ENCODE measurements at regions not wholly inside any gene's neighbourhood (a gene's known extent, or its start where the extent isn't known, plus 50 kb on each side); places are given as distances from the start of the nearest gene placed in this dataset.

DNA sequence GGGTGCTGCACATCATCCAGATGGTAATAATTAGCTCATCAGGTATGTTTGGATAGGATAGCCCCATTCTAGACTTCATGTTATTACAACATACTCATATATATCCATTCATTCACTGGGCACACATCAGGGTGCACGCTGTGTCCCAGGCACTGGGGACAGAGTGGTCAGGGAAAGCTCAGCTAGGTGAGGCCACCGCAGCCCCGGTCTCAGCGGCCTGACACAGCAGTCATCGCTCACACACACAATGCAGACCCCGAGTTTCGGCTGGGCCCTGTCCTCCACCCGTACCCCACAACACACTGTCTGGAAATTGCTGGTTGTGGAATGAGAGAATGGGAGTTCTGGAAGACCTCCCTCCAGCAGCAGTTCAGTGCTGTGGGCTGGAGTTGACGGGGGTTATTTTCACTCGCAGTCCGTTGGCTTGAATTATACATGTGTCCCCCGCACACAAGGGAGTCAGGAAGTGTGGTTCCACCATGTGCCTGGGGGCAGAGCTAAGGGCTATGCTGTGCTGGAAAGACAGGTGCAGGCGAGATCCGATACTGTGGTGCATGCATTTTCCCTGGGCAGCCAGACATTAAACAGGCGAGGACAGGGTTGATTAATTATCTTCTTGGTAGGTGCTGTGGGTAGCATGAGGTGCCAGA is 257.6 kb downstream of the TEX29 start:
- no peak for TF ChIP-seq POLR2A (IDR thresholded peaks at IDR 0.05)
- TF ChIP-seq, protein P1, sequence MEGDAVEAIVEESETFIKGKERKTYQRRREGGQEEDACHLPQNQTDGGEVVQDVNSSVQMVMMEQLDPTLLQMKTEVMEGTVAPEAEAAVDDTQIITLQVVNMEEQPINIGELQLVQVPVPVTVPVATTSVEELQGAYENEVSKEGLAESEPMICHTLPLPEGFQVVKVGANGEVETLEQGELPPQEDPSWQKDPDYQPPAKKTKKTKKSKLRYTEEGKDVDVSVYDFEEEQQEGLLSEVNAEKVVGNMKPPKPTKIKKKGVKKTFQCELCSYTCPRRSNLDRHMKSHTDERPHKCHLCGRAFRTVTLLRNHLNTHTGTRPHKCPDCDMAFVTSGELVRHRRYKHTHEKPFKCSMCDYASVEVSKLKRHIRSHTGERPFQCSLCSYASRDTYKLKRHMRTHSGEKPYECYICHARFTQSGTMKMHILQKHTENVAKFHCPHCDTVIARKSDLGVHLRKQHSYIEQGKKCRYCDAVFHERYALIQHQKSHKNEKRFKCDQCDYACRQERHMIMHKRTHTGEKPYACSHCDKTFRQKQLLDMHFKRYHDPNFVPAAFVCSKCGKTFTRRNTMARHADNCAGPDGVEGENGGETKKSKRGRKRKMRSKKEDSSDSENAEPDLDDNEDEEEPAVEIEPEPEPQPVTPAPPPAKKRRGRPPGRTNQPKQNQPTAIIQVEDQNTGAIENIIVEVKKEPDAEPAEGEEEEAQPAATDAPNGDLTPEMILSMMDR (IDR thresholded peaks at IDR 0.05 in 4 of 5, conservative IDR thresholded peaks at IDR 0.05 in 1 of 5), result no peak
- no peaks in the 10 kb centered on the region for H3K36me3 ChIP-seq
- H3K4me1 ChIP-seq, result no peaks in the 10 kb centered on the region
- no peak overlapping the region for H3K27ac ChIP-seq
- H3K4me3 ChIP-seq, result no peak overlapping the region
- H3K27me3 ChIP-seq, result no peaks in the 10 kb centered on the region
- in situ Hi-C loops (cut with MboI; ENCODE audit: low sequenced_read_pairs in 4 of 4) (no loop called here), intact Hi-C loops (cut with DNase I; ENCODE audit: low total_unique reads) (no loop called here)
- H3K9me3 ChIP-seq, result no peaks in the 10 kb centered on the region
- DNase-seq (no peak), ATAC-seq (no peak)

DNA sequence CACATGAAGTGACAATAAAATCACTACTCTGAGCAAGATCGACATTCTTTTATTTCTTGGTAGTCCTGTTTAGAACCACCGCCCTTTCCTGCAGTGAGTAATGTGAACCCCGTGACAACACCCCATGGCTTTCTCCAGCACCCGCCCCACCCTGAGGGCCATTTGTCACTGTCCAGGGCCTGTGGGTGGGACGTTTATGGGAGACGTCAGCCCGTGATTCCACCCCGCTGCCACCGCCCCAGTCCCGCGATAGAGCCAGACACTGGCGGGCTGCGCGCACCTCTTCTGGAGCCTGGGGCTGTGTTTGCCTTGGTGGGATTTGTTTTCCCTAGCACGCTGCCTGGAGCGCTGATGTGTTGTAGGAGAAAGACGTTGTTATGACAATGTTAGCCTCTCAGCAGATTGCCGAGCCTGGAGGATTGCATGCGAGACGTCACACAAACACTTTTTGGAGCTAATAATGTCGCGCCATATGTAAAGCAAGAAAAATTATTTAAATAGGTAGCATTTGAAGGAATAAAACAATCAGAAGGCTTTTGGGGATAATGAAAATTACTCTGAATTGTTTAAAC is 263.7 kb downstream of the TEX29 start:
- TF ChIP-seq POLR2A (IDR thresholded peaks at IDR 0.05), result no peak
- TF ChIP-seq, protein P1 (IDR thresholded peaks at IDR 0.05 in 4 of 5, conservative IDR thresholded peaks at IDR 0.05 in 1 of 5), result no peak
- no peak for DNase-seq
- intact Hi-C loops (cut with DNase I; ENCODE audit: low total_unique reads) (no loop called here), in situ Hi-C loops (cut with MboI; ENCODE audit: low sequenced_read_pairs in 4 of 4) (no loop called here)
- Histone ChIP-seq H3K27me3 (peaks cover 0 to 2% (median 0%) of the 10 kb centered on the region in 3 donors), H3K9me3 (no peaks in the 10 kb centered on the region), H3K4me1 (no peaks in the 10 kb centered on the region), H3K4me3 (no peak overlapping the region), H3K36me3 (no peaks in the 10 kb centered on the region), H3K27ac (no peak overlapping the region)
- no peak for ATAC-seq

DNA sequence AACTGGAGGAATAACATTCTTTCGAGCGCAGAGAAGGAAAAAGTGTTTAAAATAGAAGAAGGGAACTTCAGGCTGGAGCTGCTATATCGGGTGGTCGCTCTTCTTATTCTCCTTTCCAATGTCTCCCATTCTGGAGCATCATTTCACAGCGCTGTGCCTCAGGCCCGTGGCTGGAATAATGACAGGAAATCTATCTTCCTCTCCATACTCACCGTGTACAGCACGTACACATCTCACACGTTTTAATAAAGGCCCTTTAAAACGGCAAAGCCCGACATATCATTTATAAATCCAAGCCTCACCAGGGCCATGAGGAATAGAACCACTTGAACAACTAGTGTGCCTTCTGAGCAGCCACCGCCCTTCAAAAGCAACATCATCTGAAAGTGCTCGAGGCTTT is 264.4 kb downstream of the TEX29 start:
- intact Hi-C loops (cut with DNase I; ENCODE audit: low total_unique reads), result no loop called here
- in situ Hi-C loops (cut with MboI; ENCODE audit: low sequenced_read_pairs in 4 of 4), result no loop called here
- Histone ChIP-seq H3K4me3 (no peak overlapping the region), H3K4me1 (no peaks in the 10 kb centered on the region), H3K27ac (no peak overlapping the region), H3K36me3 (no peaks in the 10 kb centered on the region), H3K27me3 (peaks cover 0 to 2% (median 0%) of the 10 kb centered on the region in 3 donors), H3K9me3 (no peaks in the 10 kb centered on the region)
- ATAC-seq (no peak), DNase-seq (no peak)
- TF ChIP-seq, protein P1 (IDR thresholded peaks at IDR 0.05 in 4 of 5, conservative IDR thresholded peaks at IDR 0.05 in 1 of 5), result no peak
- no peak for TF ChIP-seq POLR2A (IDR thresholded peaks at IDR 0.05)

- in situ Hi-C loops (cut with MboI; ENCODE audit: low sequenced_read_pairs in 4 of 4), result no loop called here
Measured at GRCh38 chr13:111586291-111586690, 265.8 kb downstream of the TEX29 start.

More at GRCh38 chr13:111586291-111586690, 265.8 kb downstream of the TEX29 start:
- no peaks in the 10 kb centered on the region for H3K9me3 ChIP-seq
- no peaks in the 10 kb centered on the region for H3K36me3 ChIP-seq
- ATAC-seq, result no peak
- H3K27ac ChIP-seq, result no peak overlapping the region
- intact Hi-C loops (cut with DNase I; ENCODE audit: low total_unique reads), result no loop called here
- H3K4me1 ChIP-seq, result no peaks in the 10 kb centered on the region
- peaks cover 0 to 2% (median 0%) of the 10 kb centered on the region in 3 donors for H3K27me3 ChIP-seq
- no peak for DNase-seq
- TF ChIP-seq, protein P1 (IDR thresholded peaks at IDR 0.05 in 4 of 5, conservative IDR thresholded peaks at IDR 0.05 in 1 of 5), result no peak
- no peak for TF ChIP-seq POLR2A (IDR thresholded peaks at IDR 0.05)
- H3K4me3 ChIP-seq, result no peak overlapping the region
